Suprapubic skin (tissue), 4 donors: ENCODE measurements at regions not wholly inside any gene's neighbourhood (a gene's known extent, or its start where the extent isn't known, plus 50 kb on each side); places are given as distances from the start of the nearest gene placed in this dataset.

Experiments
- DNase-seq, 2 donors: peaks; one replicate each; pipeline ENCODE4 v3.0.0-alpha.2; 2019; ENCODE audit warnings: low spot score in 2 of 2
- H3K27ac ChIP-seq: fragments of 200-600 bp; sonication (generic); one replicate; pipeline ENCODE4 v1.5.1; 2019
- H3K27me3 ChIP-seq: fragments of 200-600 bp; sonication (generic); one replicate; pipeline ENCODE4 v1.5.1; 2019
- H3K36me3 ChIP-seq: fragments of 200-600 bp; sonication (generic); one replicate; pipeline ENCODE4 v1.5.1; 2019
- H3K4me1 ChIP-seq: fragments of 200-600 bp; sonication (generic); one replicate; pipeline ENCODE4 v1.5.1; 2019
- H3K4me3 ChIP-seq: fragments of 200-600 bp; sonication (generic); one replicate; pipeline ENCODE4 v1.5.1; 2019; ENCODE audit warnings: mild to moderate bottlenecking
- H3K9me3 ChIP-seq: fragments of 200-600 bp; sonication (generic); one replicate; pipeline ENCODE4 v1.5.1; 2019
- EP300 ChIP-seq: sonication (generic); formaldehyde crosslinking; IDR thresholded peaks from one replicate; pipeline ENCODE4 v1.6.1; 2017; ENCODE audit warnings: antibody characterized with exemption
- POLR2A ChIP-seq, 2 donors: fragments of 450-650 bp; IDR thresholded peaks; one replicate each; pipeline ENCODE4 v1.6.1; 2017; ENCODE audit warnings: antibody characterized with exemption in 2 of 2, mild to moderate bottlenecking in 2 of 2, moderate library complexity in 2 of 2
- POLR2AphosphoS5 ChIP-seq, 3 donors: sonication (generic); formaldehyde crosslinking; IDR thresholded peaks; one replicate each; pipeline ENCODE4 v1.6.1; 2017; ENCODE audit warnings: antibody characterized with exemption in 3 of 3
- WGBS: methylation state at CpG from one replicate; pipeline ENCODE4 v1.1.5; 2018; 5-methylcytosine and 5-hydroxymethylcytosine counted together
- TF ChIP-seq, protein P1 (sequence below), 2 donors: fragments of 200-600 bp in 1 of 2; fragments of 450-650 bp in 1 of 2; sonication (generic) in 1 of 2; IDR thresholded peaks; one replicate each; pipeline ENCODE4 v1.5.1; 2016 to 2019; ENCODE audit warnings: antibody characterized with exemption in 2 of 2, mild to moderate bottlenecking in 1 of 2, moderate library complexity in 1 of 2

DNA sequence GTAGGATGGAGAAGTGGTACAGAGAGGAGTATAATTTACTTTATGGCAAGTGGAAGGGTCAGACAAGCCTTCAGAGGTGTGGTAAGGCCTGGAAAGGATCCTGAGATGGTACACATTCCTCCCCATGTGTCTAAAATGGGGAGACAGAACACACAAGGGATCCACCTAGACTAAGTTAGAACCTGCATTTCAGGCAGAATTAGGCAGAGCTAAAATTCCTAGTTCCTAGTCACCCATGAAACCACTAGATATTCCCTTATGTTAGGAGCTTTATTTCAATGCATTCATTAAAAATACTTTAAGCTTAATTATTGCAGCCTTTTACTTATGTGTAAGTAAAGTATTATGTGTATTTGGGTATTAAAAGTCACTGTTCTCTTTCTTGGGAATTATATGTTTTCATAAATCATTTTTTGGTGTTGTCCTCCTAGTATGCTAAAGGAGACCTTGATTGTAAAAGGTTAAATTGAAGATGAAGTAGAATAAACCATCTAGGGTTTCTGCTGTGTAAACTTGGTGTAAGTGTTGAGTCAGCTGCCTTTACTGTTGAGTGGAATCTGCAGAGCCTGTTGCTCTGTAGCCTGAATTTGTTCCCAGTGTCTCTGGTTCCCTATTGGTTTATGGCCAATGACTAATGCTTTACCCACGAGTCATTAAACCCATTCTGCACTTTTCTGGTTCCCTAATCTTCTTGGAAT, 423.2 kb downstream of the ATP23 start:
- no peaks in the 10 kb centered on the region for H3K27me3 ChIP-seq
- DNase-seq, result no peak
- no peaks in the 10 kb centered on the region for H3K4me1 ChIP-seq
- no peak overlapping the region for H3K4me3 ChIP-seq
- no peaks in the 10 kb centered on the region for H3K9me3 ChIP-seq
- no peaks in the 10 kb centered on the region for H3K36me3 ChIP-seq
- WGBS, result 17% methylated on average over 1 of the region's 1 CpG
- H3K27ac ChIP-seq, result no peak overlapping the region
- TF ChIP-seq POLR2A (IDR thresholded peaks at IDR 0.05), result no peak
- no peak for TF ChIP-seq EP300
- TF ChIP-seq, protein P1, sequence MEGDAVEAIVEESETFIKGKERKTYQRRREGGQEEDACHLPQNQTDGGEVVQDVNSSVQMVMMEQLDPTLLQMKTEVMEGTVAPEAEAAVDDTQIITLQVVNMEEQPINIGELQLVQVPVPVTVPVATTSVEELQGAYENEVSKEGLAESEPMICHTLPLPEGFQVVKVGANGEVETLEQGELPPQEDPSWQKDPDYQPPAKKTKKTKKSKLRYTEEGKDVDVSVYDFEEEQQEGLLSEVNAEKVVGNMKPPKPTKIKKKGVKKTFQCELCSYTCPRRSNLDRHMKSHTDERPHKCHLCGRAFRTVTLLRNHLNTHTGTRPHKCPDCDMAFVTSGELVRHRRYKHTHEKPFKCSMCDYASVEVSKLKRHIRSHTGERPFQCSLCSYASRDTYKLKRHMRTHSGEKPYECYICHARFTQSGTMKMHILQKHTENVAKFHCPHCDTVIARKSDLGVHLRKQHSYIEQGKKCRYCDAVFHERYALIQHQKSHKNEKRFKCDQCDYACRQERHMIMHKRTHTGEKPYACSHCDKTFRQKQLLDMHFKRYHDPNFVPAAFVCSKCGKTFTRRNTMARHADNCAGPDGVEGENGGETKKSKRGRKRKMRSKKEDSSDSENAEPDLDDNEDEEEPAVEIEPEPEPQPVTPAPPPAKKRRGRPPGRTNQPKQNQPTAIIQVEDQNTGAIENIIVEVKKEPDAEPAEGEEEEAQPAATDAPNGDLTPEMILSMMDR (IDR thresholded peaks at IDR 0.05), result no peak
- no peak for TF ChIP-seq POLR2AphosphoS5 (IDR thresholded peaks at IDR 0.05)

DNA sequence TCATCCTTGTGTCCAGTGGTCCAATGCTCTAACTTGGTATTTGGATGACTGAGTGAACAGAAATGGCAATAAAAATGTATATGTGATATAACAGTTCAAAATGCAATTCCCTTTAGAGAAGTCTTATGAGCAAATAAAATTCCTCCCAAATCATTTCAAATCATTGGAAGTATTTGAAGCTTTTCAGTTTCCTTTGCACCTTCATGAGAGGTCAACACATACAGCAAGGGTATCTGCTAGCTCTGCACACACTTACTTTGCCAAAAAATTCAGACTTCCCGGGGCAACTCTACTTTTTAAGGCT, 423.7 kb downstream of the ATP23 start:
- Histone ChIP-seq H3K4me3 (no peak overlapping the region), H3K9me3 (no peaks in the 10 kb centered on the region), H3K27me3 (no peaks in the 10 kb centered on the region), H3K27ac (no peak overlapping the region), H3K36me3 (no peaks in the 10 kb centered on the region), H3K4me1 (no peaks in the 10 kb centered on the region)
- WGBS, result 84% methylated on average over 1 of the region's 1 CpG
- TF ChIP-seq POLR2AphosphoS5 (IDR thresholded peaks at IDR 0.05) (no peak), EP300 (no peak)
- no peak for DNase-seq

DNA sequence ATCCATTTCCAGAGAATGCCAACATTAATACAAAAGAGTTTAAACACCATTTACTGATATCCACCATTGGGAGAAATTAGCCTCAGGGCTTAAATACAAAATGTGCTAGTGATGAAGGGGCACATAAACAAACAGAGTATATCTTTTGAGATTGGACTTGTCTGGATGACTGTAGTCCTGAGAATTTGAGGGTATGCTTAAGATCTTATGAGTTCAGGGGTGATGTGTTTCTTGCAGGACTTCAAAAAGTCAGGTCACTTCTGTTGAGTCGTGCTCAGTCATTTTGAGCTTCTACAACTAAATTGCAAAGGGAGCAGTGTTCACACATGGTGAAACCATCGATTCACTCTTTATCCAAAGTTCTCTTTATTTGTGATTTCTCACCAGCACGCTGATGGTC, 425.7 kb downstream of the ATP23 start:
- Histone ChIP-seq H3K27me3 (no peaks in the 10 kb centered on the region), H3K4me1 (no peaks in the 10 kb centered on the region), H3K9me3 (no peaks in the 10 kb centered on the region), H3K27ac (no peak overlapping the region), H3K4me3 (no peak overlapping the region), H3K36me3 (no peaks in the 10 kb centered on the region)
- TF ChIP-seq EP300 (no peak), POLR2A (IDR thresholded peaks at IDR 0.05) (no peak), POLR2AphosphoS5 (IDR thresholded peaks at IDR 0.05) (no peak)
- TF ChIP-seq, protein P1 (IDR thresholded peaks at IDR 0.05), result no peak
- WGBS, result 97% methylated on average over 3 of the region's 3 CpGs
- no peak for DNase-seq

DNA sequence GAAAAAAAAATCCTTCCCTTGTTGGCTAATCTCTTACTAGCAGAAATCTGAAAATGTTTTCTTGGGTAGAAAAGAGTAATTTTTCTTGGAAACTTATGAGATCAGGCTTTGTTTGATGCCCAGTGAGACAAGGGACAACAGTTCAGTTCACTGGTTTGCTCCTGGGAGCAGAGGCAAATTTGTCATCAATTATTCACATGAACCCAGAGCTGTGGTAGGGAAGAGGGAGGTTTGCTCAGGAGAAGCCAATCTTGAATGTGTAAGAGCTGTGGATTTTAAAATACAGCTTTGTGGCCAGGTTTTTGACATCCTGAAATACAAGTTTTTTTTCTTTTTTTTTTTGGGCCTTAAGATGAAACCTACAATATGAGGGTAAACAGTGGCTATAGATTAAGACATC, 426.6 kb downstream of the ATP23 start:
- Histone ChIP-seq H3K27me3 (no peaks in the 10 kb centered on the region), H3K9me3 (no peaks in the 10 kb centered on the region), H3K4me3 (no peak overlapping the region), H3K4me1 (no peaks in the 10 kb centered on the region), H3K27ac (no peak overlapping the region), H3K36me3 (no peaks in the 10 kb centered on the region)
- no peak for DNase-seq
- TF ChIP-seq POLR2A (IDR thresholded peaks at IDR 0.05), result no peak

DNA sequence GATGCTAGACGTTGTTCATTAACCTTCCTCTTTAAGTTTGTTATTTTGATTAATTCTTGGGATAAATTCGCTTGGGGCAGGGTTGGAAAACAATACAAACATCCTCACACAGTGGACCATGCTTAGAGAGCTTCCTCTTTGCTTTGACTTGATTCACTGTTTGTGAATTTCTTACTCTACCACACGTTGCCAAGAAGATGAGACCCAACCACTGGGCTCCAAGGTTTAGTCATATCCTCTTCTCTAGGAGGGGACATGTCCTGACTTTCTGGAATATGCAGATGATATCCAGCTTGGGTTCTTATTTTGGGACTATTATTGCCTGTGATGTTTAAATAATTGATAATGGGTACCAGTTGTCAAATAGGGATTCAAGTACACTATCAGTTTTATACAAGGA, 428.2 kb downstream of the ATP23 start:
- Histone ChIP-seq H3K27me3 (no peaks in the 10 kb centered on the region), H3K9me3 (no peaks in the 10 kb centered on the region), H3K27ac (no peak overlapping the region), H3K4me3 (no peak overlapping the region), H3K4me1 (no peaks in the 10 kb centered on the region), H3K36me3 (no peaks in the 10 kb centered on the region)
- 77% methylated on average over 3 of the region's 3 CpGs for WGBS
- no peak for DNase-seq
- TF ChIP-seq POLR2AphosphoS5 (IDR thresholded peaks at IDR 0.05) (no peak), EP300 (no peak), POLR2A (IDR thresholded peaks at IDR 0.05) (no peak)
- TF ChIP-seq, protein P1 (IDR thresholded peaks at IDR 0.05), result no peak

DNA sequence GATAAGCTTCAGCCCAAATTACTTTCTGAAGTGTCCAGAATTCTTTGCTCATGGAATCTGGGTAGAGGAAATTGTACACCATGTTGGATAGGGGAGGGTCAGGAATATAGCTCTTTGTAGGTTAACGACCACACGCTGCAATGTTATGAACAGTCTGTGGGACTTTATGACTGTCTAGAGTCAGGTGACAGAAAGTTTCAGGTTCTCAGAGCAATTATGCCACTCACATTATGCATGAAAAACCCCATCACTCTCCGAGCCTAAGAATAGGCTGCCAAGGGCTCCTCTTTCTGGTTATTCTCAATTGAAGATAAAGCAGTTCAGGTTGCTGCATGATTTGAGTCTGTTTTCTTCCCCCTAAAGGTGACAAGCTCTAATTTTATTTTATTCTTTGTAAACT, 430.9 kb downstream of the ATP23 start:
- no peaks in the 10 kb centered on the region for H3K9me3 ChIP-seq
- no peak overlapping the region for H3K4me3 ChIP-seq
- no peak overlapping the region for H3K27ac ChIP-seq
- H3K27me3 ChIP-seq, result no peaks in the 10 kb centered on the region
- H3K36me3 ChIP-seq, result no peaks in the 10 kb centered on the region
- DNase-seq, result no peak
- no peaks in the 10 kb centered on the region for H3K4me1 ChIP-seq
- 80% methylated on average over 3 of the region's 3 CpGs for WGBS
- no peak for TF ChIP-seq EP300
- no peak for TF ChIP-seq POLR2A (IDR thresholded peaks at IDR 0.05)

DNA sequence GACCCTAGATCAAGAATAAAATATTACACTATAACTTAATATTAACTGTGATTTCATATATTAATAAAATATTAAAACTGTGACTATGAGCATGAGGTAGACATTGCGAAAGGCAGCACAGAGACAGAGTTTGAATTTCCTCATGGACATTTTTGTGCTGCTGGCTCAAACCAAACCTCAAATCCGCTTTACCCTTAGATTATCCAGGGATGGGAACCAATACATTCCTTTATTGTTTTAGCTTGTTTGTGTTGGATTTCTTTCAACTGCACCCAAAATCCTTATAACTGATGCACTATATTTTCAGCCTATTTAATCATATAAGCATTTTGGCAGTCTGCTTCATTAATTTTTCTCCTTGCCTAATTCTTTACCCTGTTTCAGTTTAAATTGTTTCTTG, 436.7 kb downstream of the ATP23 start:
- 84% methylated on average over 2 of the region's 2 CpGs for WGBS
- no peak for DNase-seq
- Histone ChIP-seq H3K4me3 (no peak overlapping the region), H3K27ac (no peak overlapping the region), H3K36me3 (no peaks in the 10 kb centered on the region), H3K9me3 (no peaks in the 10 kb centered on the region), H3K27me3 (no peaks in the 10 kb centered on the region), H3K4me1 (no peaks in the 10 kb centered on the region)
- TF ChIP-seq EP300, result no peak
- no peak for TF ChIP-seq POLR2A (IDR thresholded peaks at IDR 0.05)
- TF ChIP-seq, protein P1 (IDR thresholded peaks at IDR 0.05), result no peak
- TF ChIP-seq POLR2AphosphoS5 (IDR thresholded peaks at IDR 0.05), result no peak
